ENCODE measurements at regions not wholly inside any gene's neighbourhood (a gene's known extent, or its start where the extent isn't known, plus 50 kb on each side); places are given as distances from the start of the nearest gene placed in this dataset.

GRCh38 chr3:89560568-89560967 is 453.1 kb downstream of the EPHA3 start:
- H3K36me3 ChIP-seq (ENCODE audit: insufficient read depth, low read length), result no peaks in the 10 kb centered on the region
- no peaks in the 10 kb centered on the region for H3F3A ChIP-seq (ENCODE audit: insufficient read depth, low read length, poor library complexity, severe bottlenecking)
- no peak overlapping the region for H3K9ac ChIP-seq (ENCODE audit: low read length)

GRCh38 chr3:89562373-89562772 is 455.0 kb downstream of the EPHA3 start:
- Histone ChIP-seq H3K27ac (ENCODE audit: low read length) (no peak overlapping the region), H3K4me3 (ENCODE audit: low read length) (no peak overlapping the region), H3F3A (ENCODE audit: insufficient read depth, low read length, poor library complexity, severe bottlenecking) (no peaks in the 10 kb centered on the region), H3K36me3 (ENCODE audit: insufficient read depth, low read length) (no peaks in the 10 kb centered on the region), H3K79me2 (replicated peaks; ENCODE audit: insufficient read depth, low read length) (no peaks in the 10 kb centered on the region), H2AFZ (ENCODE audit: low read depth, low read length) (no peak overlapping the region), H3K9ac (ENCODE audit: low read length) (no peak overlapping the region), H3K9me3 (ENCODE audit: low read length) (no peaks in the 10 kb centered on the region), H3K9me2 (ENCODE audit: insufficient read depth, low read length) (no peaks in the 10 kb centered on the region), H4K20me1 (ENCODE audit: insufficient read depth) (no peaks in the 10 kb centered on the region), H3K4me2 (ENCODE audit: low read length) (no peak overlapping the region), H3K27me3 (ENCODE audit: insufficient read depth, low read depth, low read length) (no peaks in the 10 kb centered on the region)
- no peak for TF ChIP-seq EP300 (conservative IDR thresholded peaks at IDR 0.05; ENCODE audit: poor library complexity, severe bottlenecking)
- no peak for TF ChIP-seq SMC3 (conservative IDR thresholded peaks at IDR 0.05; ENCODE audit: poor library complexity)
- TF ChIP-seq EZH2 (IDR thresholded peaks at IDR 0.05; ENCODE audit: borderline replicate concordance, insufficient read depth, low read length, poor library complexity, severe bottlenecking), result no peak
- TF ChIP-seq RAD21 (conservative IDR thresholded peaks at IDR 0.05), result no peak
- TF ChIP-seq CTCF (IDR thresholded peaks at IDR 0.05; ENCODE audit: poor library complexity, severe bottlenecking), result no peak
- TF ChIP-seq TAF1 (IDR thresholded peaks at IDR 0.05; ENCODE audit: low read depth), result no peak

More at GRCh38 chr3:89560568-89560967, 453.1 kb downstream of the EPHA3 start:
- no peaks in the 10 kb centered on the region for H3K79me2 ChIP-seq (replicated peaks; ENCODE audit: insufficient read depth, low read length)
- H3K4me3 ChIP-seq (ENCODE audit: low read length), result no peak overlapping the region
- no peak overlapping the region for H3K4me2 ChIP-seq (ENCODE audit: low read length)
- no peak for TF ChIP-seq REST (IDR thresholded peaks at IDR 0.05; ENCODE audit: borderline replicate concordance)
- no peak for TF ChIP-seq POLR2AphosphoS5 (IDR thresholded peaks at IDR 0.05)
- no peak for TF ChIP-seq SMC3 (conservative IDR thresholded peaks at IDR 0.05; ENCODE audit: poor library complexity)
- TF ChIP-seq MXI1 (conservative IDR thresholded peaks at IDR 0.05; ENCODE audit: poor library complexity, severe bottlenecking), result no peak
- TF ChIP-seq EP300 (conservative IDR thresholded peaks at IDR 0.05; ENCODE audit: poor library complexity, severe bottlenecking), result no peak
- no peak for TF ChIP-seq EZH2 (IDR thresholded peaks at IDR 0.05; ENCODE audit: borderline replicate concordance, insufficient read depth, low read length, poor library complexity, severe bottlenecking)
- TF ChIP-seq RAD21 (conservative IDR thresholded peaks at IDR 0.05), result no peak
- TF ChIP-seq TAF1 (IDR thresholded peaks at IDR 0.05; ENCODE audit: low read depth), result no peak
- no peak for TF ChIP-seq CTCF (IDR thresholded peaks at IDR 0.05; ENCODE audit: poor library complexity, severe bottlenecking)
- H3K9me3 ChIP-seq (ENCODE audit: low read length), result no peaks in the 10 kb centered on the region
- no peak overlapping the region for H3K27ac ChIP-seq (ENCODE audit: low read length)
- H4K20me1 ChIP-seq (ENCODE audit: insufficient read depth), result no peaks in the 10 kb centered on the region
- no peak overlapping the region for H2AFZ ChIP-seq (ENCODE audit: low read depth, low read length)
- H3K27me3 ChIP-seq (ENCODE audit: insufficient read depth, low read depth, low read length), result no peaks in the 10 kb centered on the region
- H3K9me2 ChIP-seq (ENCODE audit: insufficient read depth, low read length), result no peaks in the 10 kb centered on the region
